Activated CD8-positive, alpha-beta memory T cell treated with anti-CD3 and anti-CD28 coated beads, Interleukin-2, amount 10 ng/mL, durations not matched to agents 7 days and 5 days (primary cell): ENCODE measurements at regions not wholly inside any gene's neighbourhood (a gene's known extent, or its start where the extent isn't known, plus 50 kb on each side); places are given as distances from the start of the nearest gene placed in this dataset.
"Not testable (repeated sequence)": the region's sequence is repeated elsewhere in the genome, so short reads cannot be mapped to it uniquely, and the experiment has no call there.

Source experiments
- ATAC-seq: fragments of 150-1000 bp; cut with Tn5 transposase; one replicate; pipeline ENCODE4 v1.10.0; 2021; ENCODE audit warnings: moderate library complexity
- CTCF ChIA-PET: fragments of 350-600 bp; sonication (Branson Sonifier 250); formaldehyde crosslinking; loops from one replicate; lab custom pipeline; 2021; ENCODE audit warnings: antibody characterized with exemption; lab: Charles Lee
- DNase-seq: peaks from one replicate; pipeline ENCODE4 v3.0.0-alpha.2; 2020
- H3K27ac Mint-ChIP-seq: one replicate; pipeline ENCODE4 v1.8.0; 2021; ENCODE audit warnings: mild to moderate bottlenecking, mixed read lengths
- H3K27me3 Mint-ChIP-seq: one replicate; pipeline ENCODE4 v1.8.0; 2021; ENCODE audit warnings: mixed read lengths
- H3K36me3 Mint-ChIP-seq: one replicate; pipeline ENCODE4 v1.8.0; 2021; ENCODE audit warnings: mild to moderate bottlenecking, mixed read lengths
- H3K4me1 Mint-ChIP-seq: one replicate; pipeline ENCODE4 v1.8.0; 2021; ENCODE audit warnings: mixed read lengths
- H3K4me3 Mint-ChIP-seq: one replicate; pipeline ENCODE4 v1.8.0; 2021; ENCODE audit warnings: mild to moderate bottlenecking, moderate library complexity, mixed read lengths
- H3K9me3 Mint-ChIP-seq: one replicate; pipeline ENCODE4 v1.8.0; 2022; ENCODE audit warnings: low read depth, mixed read lengths

- Mint-ChIP-seq H3K27ac (no peak overlapping the region), H3K4me1 (no peaks in the 10 kb centered on the region), H3K27me3 (peaks cover 17% of the 10 kb centered on the region), H3K9me3 (no peaks in the 10 kb centered on the region), H3K36me3 (no peaks in the 10 kb centered on the region), H3K4me3 (no peak overlapping the region)
- DNase-seq (no peak), ATAC-seq (no peak)
- CTCF ChIA-PET, result interaction anchor here (1.1 kb wide), 1 partner anchor 10 kb away, joined by 3 read pairs; no protein-coding TSS in a partner anchor
Observed at GRCh38 chr20:43404878-43405277, 52.8 kb upstream of the SRSF6 start.

- H3K27me3 Mint-ChIP-seq, H3K9me3 Mint-ChIP-seq, H3K36me3 Mint-ChIP-seq, CTCF ChIA-PET, H3K4me1 Mint-ChIP-seq, DNase-seq, H3K27ac Mint-ChIP-seq, H3K4me3 Mint-ChIP-seq, ATAC-seq: not testable (repeated sequence)
Observed at GRCh38 chr20:43400882-43401281, 56.8 kb upstream of the SRSF6 start.

GRCh38 chr20:43398676-43399324 lies 58.9 kb upstream of the SRSF6 start:
- Mint-ChIP-seq H3K9me3 (no peaks in the 10 kb centered on the region), H3K27ac (no peak overlapping the region), H3K4me3 (no peak overlapping the region), H3K4me1 (no peaks in the 10 kb centered on the region), H3K27me3 (no peaks in the 10 kb centered on the region), H3K36me3 (no peaks in the 10 kb centered on the region)
- CTCF ChIA-PET, result no interaction called here
- ATAC-seq, result no peak
- DNase-seq, result no peak

- Mint-ChIP-seq H3K4me1 (no peaks in the 10 kb centered on the region), H3K9me3 (no peaks in the 10 kb centered on the region), H3K27me3 (no peaks in the 10 kb centered on the region), H3K27ac (no peak overlapping the region), H3K4me3 (no peak overlapping the region), H3K36me3 (no peaks in the 10 kb centered on the region)
- no peak for DNase-seq
- CTCF ChIA-PET, result no interaction called here
- ATAC-seq, result no peak
Observed at GRCh38 chr20:43397147-43397546, 60.5 kb upstream of the SRSF6 start.

- no peaks in the 10 kb centered on the region for H3K9me3 Mint-ChIP-seq
- ATAC-seq, result no peak
- no peak overlapping the region for H3K4me3 Mint-ChIP-seq
- CTCF ChIA-PET, result no interaction called here
- no peaks in the 10 kb centered on the region for H3K4me1 Mint-ChIP-seq
- H3K36me3 Mint-ChIP-seq, result no peaks in the 10 kb centered on the region
- no peak for DNase-seq
- H3K27me3 Mint-ChIP-seq, result peaks cover 6% of the 10 kb centered on the region
- no peak overlapping the region for H3K27ac Mint-ChIP-seq
Observed at GRCh38 chr20:43393052-43393451, 64.6 kb upstream of the SRSF6 start.

GRCh38 chr20:43392561-43392960 lies 65.1 kb upstream of the SRSF6 start:
- CTCF ChIA-PET, result no interaction called here
- Mint-ChIP-seq H3K4me1 (no peaks in the 10 kb centered on the region), H3K27me3 (peaks cover 6% of the 10 kb centered on the region), H3K27ac (no peak overlapping the region), H3K36me3 (no peaks in the 10 kb centered on the region), H3K9me3 (no peaks in the 10 kb centered on the region), H3K4me3 (no peak overlapping the region)
- ATAC-seq (no peak), DNase-seq (no peak)

- Mint-ChIP-seq H3K4me1 (no peaks in the 10 kb centered on the region), H3K27me3 (peaks cover 6% of the 10 kb centered on the region), H3K36me3 (no peaks in the 10 kb centered on the region), H3K9me3 (no peaks in the 10 kb centered on the region), H3K4me3 (no peak overlapping the region), H3K27ac (no peak overlapping the region)
- DNase-seq (no peak), ATAC-seq (no peak)
- CTCF ChIA-PET, result interaction anchor here (0.9 kb wide), 1 partner anchor 124 kb away, joined by 4 read pairs; no protein-coding TSS in a partner anchor
Observed at GRCh38 chr20:43389839-43390626, 67.7 kb upstream of the SRSF6 start.

GRCh38 chr20:43389211-43389610 lies 68.5 kb upstream of the SRSF6 start:
- no peak overlapping the region for H3K4me3 Mint-ChIP-seq
- H3K27me3 Mint-ChIP-seq, result peaks cover 6% of the 10 kb centered on the region
- no peak for DNase-seq
- no peaks in the 10 kb centered on the region for H3K4me1 Mint-ChIP-seq
- H3K27ac Mint-ChIP-seq, result no peak overlapping the region
- no peaks in the 10 kb centered on the region for H3K9me3 Mint-ChIP-seq
- no peaks in the 10 kb centered on the region for H3K36me3 Mint-ChIP-seq
- ATAC-seq, result no peak
- CTCF ChIA-PET, result no interaction called here

GRCh38 chr20:43388268-43389002 lies 69.3 kb upstream of the SRSF6 start:
- ATAC-seq, result no peak
- H3K36me3 Mint-ChIP-seq, result no peaks in the 10 kb centered on the region
- peaks cover 6% of the 10 kb centered on the region for H3K27me3 Mint-ChIP-seq
- no peak overlapping the region for H3K27ac Mint-ChIP-seq
- DNase-seq, result no peak
- no peak overlapping the region for H3K4me3 Mint-ChIP-seq
- no peaks in the 10 kb centered on the region for H3K4me1 Mint-ChIP-seq
- H3K9me3 Mint-ChIP-seq, result no peaks in the 10 kb centered on the region
- CTCF ChIA-PET, result interaction anchor here (0.7 kb wide), 1 partner anchor 118 kb away, joined by 3 read pairs; no protein-coding TSS in a partner anchor

GRCh38 chr20:43387737-43388136 lies 70.0 kb upstream of the SRSF6 start:
- no peaks in the 10 kb centered on the region for H3K9me3 Mint-ChIP-seq
- ATAC-seq, result no peak
- H3K27ac Mint-ChIP-seq, result no peak overlapping the region
- peaks cover 6% of the 10 kb centered on the region for H3K27me3 Mint-ChIP-seq
- no peak overlapping the region for H3K4me3 Mint-ChIP-seq
- H3K4me1 Mint-ChIP-seq, result no peaks in the 10 kb centered on the region
- H3K36me3 Mint-ChIP-seq, result no peaks in the 10 kb centered on the region
- no peak for DNase-seq
- CTCF ChIA-PET, result no interaction called here

GRCh38 chr20:43386878-43387277 lies 70.8 kb upstream of the SRSF6 start:
- no peak overlapping the region for H3K4me3 Mint-ChIP-seq
- H3K4me1 Mint-ChIP-seq, result no peaks in the 10 kb centered on the region
- CTCF ChIA-PET, result no interaction called here
- H3K27ac Mint-ChIP-seq, result no peak overlapping the region
- peaks cover 6% of the 10 kb centered on the region for H3K27me3 Mint-ChIP-seq
- no peak for DNase-seq
- H3K36me3 Mint-ChIP-seq, result no peaks in the 10 kb centered on the region
- no peaks in the 10 kb centered on the region for H3K9me3 Mint-ChIP-seq
- ATAC-seq, result no peak

GRCh38 chr20:43385914-43386313 lies 71.8 kb upstream of the SRSF6 start:
- Mint-ChIP-seq H3K4me1 (no peaks in the 10 kb centered on the region), H3K4me3 (no peak overlapping the region), H3K36me3 (no peaks in the 10 kb centered on the region), H3K27ac (no peak overlapping the region), H3K27me3 (peaks cover 6% of the 10 kb centered on the region), H3K9me3 (no peaks in the 10 kb centered on the region)
- CTCF ChIA-PET, result no interaction called here
- no peak for DNase-seq
- no peak for ATAC-seq

- Mint-ChIP-seq H3K36me3 (no peaks in the 10 kb centered on the region), H3K27me3 (peaks cover 6% of the 10 kb centered on the region), H3K4me3 (no peak overlapping the region), H3K9me3 (no peaks in the 10 kb centered on the region), H3K4me1 (no peaks in the 10 kb centered on the region), H3K27ac (no peak overlapping the region)
- ATAC-seq (no peak), DNase-seq (no peak)
- CTCF ChIA-PET, result no interaction called here
Observed at GRCh38 chr20:43384101-43384940, 73.4 kb upstream of the SRSF6 start.
